HG02610 (cell line): ENCODE measurements at regions not wholly inside any gene's neighbourhood (a gene's known extent, or its start where the extent isn't known, plus 50 kb on each side); places are given as distances from the start of the nearest gene placed in this dataset.

Source experiments
- ATAC-seq: cut with Tn5 transposase; IDR thresholded peaks from one replicate; pipeline ENCODE4 v1.9.1; 2021; ENCODE audit warnings: mild to moderate bottlenecking, moderate library complexity; ENCODE audit not compliant: unreplicated experiment

DNA sequence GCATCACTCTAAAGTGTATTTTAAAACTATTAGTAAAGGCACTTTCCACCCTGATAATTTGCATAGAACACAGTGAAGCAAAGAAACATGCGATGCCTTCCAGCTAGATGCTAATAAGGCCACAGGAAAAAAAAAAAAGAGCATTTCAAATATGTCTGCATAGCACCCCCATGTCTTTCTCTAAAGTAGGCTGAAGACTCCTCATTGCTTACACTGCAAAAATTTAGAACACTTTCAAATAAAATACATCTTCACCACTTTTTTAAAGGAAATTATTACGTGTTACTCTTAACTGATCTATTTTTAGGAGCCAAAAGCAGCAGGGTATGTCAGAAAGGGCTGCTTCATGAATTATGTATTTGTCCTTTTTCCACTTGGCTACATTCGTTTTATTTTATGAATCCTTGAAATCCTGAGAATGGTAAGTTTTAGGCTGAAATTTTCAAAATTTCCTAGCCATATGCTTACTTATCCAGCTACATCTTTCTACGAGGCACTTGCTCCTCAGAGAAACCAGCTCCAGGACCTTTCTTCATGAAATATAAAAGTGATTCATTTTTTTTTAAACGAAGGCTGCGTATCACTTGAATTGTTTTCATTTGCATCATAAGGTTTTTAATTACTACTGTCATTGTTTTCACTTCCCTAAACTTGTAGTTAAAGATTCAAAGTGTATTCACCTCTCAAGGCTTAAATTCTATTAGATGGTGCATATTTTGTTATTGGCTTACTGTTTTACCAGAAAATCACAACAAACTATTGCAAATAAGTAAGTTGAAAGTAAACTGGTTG, 513.0 kb downstream of the PTPRC start:
- ATAC-seq: no peak

DNA sequence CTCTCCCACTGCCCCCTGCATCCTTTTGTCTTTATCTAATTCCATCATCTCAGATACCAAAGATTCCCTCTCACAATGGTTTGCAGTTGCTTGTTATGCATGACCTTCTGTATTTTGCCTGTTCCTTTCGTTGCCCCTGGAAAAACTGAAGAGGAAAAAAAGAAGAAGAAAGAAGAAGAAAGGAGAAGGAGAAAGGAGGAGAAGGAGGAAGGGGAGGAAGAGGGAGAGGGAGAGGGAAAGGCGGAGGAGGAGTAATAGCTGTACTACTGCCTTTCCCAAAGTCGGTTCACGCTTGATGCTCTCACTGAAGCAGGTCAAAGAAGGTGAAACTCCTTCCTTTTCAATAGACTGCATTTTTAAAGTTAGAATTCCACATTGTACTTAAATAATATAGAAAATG, 513.8 kb downstream of the PTPRC start:
- ATAC-seq: no peak

DNA sequence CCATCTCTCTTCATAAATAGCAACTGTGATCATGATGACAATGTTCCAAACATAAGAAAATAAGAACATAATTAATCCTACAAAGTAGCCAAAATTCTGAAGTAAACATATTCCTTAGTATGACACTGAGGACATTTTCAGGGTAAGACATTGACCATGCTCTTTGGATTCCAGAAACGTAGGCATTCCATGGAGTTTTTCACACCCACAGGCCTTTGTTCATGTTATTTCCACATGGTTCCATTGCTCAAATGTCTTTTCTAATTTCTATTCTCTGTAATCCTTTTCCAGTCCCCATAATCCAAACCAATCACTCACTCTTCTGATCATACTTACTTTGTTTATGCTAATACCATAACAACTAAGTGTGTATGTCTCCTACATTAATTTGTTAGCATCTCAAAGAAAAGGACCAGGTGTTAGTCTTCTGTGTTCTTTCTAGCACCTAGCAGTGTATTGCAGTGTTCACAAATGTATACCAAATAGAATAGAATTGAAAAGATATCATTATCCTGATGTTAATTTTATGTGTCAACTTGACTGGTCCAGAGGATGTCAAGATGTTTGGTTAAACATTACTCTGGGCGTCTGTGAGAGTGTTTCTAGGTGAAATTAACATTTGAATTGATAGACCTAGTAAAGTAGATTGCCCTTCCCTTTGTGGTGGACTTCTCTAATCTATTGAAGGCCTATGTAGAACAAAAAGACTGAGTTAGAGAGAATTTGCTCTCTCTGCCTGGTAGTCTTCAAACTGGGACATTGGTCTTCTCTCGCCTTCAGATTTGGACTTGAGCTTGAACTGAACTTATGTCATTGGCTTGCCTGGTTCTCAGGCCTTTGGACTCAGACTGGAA, 516.6 kb downstream of the PTPRC start:
- no peak for ATAC-seq

- no peak for ATAC-seq
These were observed 518.7 kb downstream of the PTPRC start for GRCh38 chr1:199157494-199157893.

- no peak for ATAC-seq
These were observed 521.9 kb downstream of the PTPRC start for GRCh38 chr1:199160521-199161318.

GRCh38 chr1:199161319-199161680, 522.5 kb downstream of the PTPRC start:
- no peak for ATAC-seq

GRCh38 chr1:199161766-199162303, 523.0 kb downstream of the PTPRC start:
- ATAC-seq: no peak

- no peak for ATAC-seq
These were observed 524.4 kb downstream of the PTPRC start for GRCh38 chr1:199163267-199163666.

DNA sequence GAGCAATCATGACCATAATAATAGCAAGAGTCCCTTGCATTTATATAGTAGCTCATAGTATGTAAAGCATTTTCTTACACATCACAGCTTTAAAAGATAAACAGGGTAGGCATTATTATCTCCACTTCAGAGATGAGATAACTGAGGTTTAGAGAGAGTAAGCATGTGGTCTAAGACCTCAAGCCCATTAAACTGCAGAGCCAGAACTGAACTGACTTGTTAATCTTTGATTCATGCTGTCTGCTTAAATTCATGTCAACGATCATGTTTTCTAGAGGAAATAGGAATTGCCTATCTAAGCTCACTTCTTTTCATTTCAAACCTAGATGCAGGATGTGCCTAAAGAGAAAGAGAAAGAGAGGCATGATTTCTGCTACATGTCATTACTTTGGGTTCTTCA, 524.8 kb downstream of the PTPRC start:
- no peak for ATAC-seq

DNA sequence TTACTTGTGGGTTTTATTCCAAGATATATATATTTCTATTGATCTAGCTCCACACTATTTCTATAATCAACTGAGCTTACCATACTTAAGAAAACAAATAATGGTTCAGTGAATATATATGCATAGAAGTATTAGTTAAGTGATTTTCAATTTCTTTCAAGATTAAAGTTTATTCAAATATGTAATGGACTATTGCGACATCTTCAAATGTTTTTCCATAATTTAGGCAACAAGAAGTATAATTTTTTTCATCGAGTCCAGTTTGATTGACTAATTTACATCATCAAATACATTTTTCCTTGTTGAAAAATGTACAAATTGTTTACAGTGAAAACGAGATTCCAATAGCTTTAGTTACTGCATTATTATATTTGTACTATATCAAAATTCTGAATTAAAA, 528.6 kb downstream of the PTPRC start:
- no peak for ATAC-seq

- no peak for ATAC-seq
These were observed 530.2 kb downstream of the PTPRC start for GRCh38 chr1:199168888-199169585.

DNA sequence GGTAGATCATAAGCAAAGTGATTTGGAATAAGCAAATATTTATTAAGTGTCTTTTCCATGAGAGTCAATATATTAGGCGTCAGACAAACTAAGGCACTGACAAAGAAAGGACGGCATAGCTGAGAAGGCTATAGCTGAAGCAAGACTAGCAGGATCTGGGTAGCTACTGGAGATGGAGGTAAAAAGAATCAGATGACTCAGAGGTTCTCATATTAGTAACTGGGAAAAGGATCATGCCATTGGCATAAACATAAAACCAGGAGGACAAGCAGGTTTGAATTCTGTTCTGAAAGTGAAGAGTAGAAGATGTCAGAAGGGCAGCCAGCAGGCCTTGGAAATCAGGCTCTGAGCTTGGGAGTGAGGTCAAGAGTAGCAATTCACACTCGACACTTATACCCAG, 531.9 kb downstream of the PTPRC start:
- ATAC-seq: no peak

DNA sequence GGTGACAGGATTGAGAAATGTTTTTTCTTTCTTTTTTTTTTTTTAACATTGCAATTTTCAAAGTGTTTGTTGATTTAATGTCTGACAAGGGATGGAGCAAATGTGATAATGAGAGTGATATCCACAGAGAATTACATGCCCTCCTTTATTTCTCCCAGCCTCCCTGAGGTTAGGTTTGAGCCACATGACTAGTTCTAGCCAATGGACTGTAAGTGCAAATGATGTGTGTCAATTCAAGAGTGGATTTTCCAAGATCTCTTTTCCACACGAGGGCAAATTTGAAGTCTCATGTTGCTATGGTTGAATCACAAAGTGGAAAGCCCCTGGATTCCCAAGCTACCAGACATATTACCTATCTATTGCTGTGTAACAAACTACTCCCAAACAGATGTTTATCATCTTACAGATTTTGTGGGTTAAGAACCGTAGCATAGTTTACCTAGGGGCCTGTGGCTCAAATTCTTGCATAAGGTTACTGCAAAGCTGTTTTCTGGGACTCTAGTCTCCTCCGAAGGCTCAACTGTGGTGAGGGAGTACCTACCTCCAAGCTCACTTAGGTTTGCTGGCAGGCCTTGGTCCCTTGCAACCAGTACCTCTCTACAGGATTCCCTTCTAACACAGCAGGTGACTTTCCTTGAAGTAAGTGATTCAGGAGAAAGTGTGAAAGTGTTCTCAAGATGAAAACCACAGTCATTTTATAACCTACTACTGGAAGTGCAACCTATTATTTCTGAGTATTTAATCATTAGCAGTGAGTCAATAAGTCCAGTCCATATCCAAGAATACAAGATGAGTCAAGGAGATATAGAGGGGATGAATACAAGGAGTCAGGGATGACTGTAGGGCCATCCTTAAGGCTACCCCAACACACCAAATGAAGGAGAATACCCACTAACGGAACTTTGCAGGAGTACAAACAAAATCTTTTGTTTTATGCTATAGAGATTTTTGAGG, 533.6 kb downstream of the PTPRC start:
- ATAC-seq: peak; percentile 39

DNA sequence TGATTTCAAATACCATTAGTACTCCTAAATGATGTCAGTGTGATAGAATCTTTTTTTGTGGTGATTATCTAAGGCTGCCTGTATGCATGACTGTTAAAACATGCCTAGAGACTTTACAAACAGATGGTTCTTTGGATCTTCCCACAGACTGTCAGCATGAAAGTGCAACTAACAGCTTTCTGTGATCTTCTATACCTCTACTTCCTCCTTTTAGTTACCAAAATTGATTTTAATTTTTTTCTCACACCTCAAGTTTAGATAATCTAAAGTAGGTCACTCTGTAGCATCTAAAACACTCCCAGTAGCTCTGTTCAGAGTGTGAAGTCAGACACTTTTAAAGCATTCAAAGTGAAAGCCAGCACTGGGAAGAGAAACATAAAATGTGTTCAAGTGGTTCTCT, 534.5 kb downstream of the PTPRC start:
- peak; percentile 91 for ATAC-seq

- ATAC-seq: no peak
These were observed 535.5 kb downstream of the PTPRC start for GRCh38 chr1:199174336-199174735.

DNA sequence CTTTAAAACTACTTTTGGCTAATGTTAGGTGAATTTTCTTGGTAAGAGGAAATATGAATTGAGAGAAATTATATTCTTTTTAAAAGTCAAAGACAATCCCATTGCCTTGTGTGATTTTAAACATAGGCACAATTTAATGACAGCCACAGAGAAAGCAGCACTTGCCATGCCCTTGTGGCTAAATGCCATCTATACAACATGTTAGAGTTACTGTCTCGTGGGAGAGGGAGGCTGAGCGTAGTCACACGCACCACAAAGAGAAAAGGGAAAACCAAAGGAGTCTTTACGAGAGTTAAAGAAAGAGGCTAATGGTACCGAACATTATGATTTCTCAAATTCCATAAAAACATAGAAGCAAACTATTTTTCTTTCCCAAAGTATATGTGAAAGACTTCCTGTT, 537.9 kb downstream of the PTPRC start:
- ATAC-seq: no peak

DNA sequence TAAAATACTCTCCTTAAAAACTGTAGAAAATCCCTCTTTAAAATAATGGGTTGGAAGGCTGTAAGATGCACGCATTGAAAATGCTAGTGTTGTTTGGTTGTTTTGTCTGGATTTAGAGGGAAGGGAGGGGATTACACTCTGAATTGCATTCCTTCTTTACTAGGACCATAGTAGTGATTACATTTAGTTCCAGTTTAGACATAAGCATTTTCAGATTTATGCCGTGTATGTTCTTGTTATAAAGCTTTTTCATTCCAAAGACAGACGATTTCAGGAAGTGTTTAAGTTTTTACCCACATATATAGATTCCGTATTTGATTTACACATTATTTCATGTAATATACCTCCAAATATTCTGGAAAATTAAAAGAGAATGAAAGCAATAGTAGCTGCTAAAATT, 538.4 kb downstream of the PTPRC start:
- ATAC-seq: no peak

DNA sequence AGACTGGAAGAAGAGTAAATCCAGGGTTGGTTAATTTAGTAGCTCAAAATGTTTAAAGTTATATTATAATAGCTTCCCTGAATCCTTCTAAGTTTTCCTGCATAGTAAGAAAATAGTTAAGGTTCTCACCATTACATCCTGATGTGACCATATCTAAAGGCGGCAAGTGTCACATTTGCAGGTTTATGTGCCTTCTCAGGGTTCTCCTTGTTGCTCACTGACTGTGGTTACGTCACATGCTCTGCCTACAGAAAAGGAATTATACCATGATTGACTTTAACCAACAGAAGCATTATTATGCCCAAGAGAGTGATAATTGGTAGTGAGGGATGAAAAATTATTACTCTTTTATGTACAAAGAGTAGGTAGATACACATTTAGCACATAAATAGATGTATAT, 539.8 kb downstream of the PTPRC start:
- no peak for ATAC-seq

GRCh38 chr1:199182186-199182843, 543.5 kb downstream of the PTPRC start:
- ATAC-seq: peak; percentile 77
